ENCODE measurements at regions not wholly inside any gene's neighbourhood (a gene's known extent, or its start where the extent isn't known, plus 50 kb on each side); places are given as distances from the start of the nearest gene placed in this dataset.

GRCh38 chr11:35868491-35868890 is 75.4 kb upstream of the LDLRAD3 start:
- DNase-seq (ENCODE audit: low spot score in 2 of 2): no peak
- no peak for TF ChIP-seq POLR2AphosphoS5 (IDR thresholded peaks at IDR 0.05)
- TF ChIP-seq, protein P1, sequence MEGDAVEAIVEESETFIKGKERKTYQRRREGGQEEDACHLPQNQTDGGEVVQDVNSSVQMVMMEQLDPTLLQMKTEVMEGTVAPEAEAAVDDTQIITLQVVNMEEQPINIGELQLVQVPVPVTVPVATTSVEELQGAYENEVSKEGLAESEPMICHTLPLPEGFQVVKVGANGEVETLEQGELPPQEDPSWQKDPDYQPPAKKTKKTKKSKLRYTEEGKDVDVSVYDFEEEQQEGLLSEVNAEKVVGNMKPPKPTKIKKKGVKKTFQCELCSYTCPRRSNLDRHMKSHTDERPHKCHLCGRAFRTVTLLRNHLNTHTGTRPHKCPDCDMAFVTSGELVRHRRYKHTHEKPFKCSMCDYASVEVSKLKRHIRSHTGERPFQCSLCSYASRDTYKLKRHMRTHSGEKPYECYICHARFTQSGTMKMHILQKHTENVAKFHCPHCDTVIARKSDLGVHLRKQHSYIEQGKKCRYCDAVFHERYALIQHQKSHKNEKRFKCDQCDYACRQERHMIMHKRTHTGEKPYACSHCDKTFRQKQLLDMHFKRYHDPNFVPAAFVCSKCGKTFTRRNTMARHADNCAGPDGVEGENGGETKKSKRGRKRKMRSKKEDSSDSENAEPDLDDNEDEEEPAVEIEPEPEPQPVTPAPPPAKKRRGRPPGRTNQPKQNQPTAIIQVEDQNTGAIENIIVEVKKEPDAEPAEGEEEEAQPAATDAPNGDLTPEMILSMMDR (IDR thresholded peaks at IDR 0.05): no peak
- no peak for TF ChIP-seq EP300 (IDR thresholded peaks at IDR 0.05)
- TF ChIP-seq POLR2A (IDR thresholded peaks at IDR 0.05): no peak
- WGBS: 96% methylated on average over 2 of the region's 2 CpGs
- Histone ChIP-seq H3K9me3 (peaks cover 13% of the 10 kb centered on the region), H3K27ac (no peak overlapping the region), H3K27me3 (no peaks in the 10 kb centered on the region), H3K36me3 (no peaks in the 10 kb centered on the region), H3K4me3 (no peak overlapping the region), H3K4me1 (no peaks in the 10 kb centered on the region)

DNA sequence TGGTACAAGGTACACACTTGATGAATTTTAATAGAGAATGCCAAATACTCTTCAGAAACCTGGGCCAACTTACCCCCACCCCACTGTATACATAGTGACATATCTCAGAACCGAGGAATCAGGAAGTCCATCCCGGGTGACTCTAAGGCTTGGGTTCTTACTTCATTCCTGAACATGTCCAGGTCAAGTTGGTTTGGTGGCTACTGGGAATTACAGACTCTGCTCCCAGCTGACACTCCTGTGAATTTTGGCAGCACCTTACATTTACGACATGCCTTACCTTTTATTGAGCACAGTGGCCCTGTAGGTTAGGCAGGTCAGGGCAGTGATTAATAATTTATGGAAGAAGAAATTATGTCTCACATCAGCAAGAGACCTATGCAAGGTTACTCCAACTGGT is 70.1 kb upstream of the LDLRAD3 start:
- Histone ChIP-seq H3K9me3 (peaks cover 6% of the 10 kb centered on the region), H3K4me3 (no peak overlapping the region), H3K27me3 (no peaks in the 10 kb centered on the region), H3K27ac (no peak overlapping the region), H3K36me3 (no peaks in the 10 kb centered on the region), H3K4me1 (peaks cover 7% of the 10 kb centered on the region)
- DNase-seq (ENCODE audit: low spot score in 2 of 2): no peak
- 55% methylated on average over 3 of the region's 3 CpGs for WGBS
- TF ChIP-seq EP300 (IDR thresholded peaks at IDR 0.05): no peak
- no peak for TF ChIP-seq POLR2AphosphoS5 (IDR thresholded peaks at IDR 0.05)
- no peak for TF ChIP-seq POLR2A (IDR thresholded peaks at IDR 0.05)
- TF ChIP-seq, protein P1 (IDR thresholded peaks at IDR 0.05): no peak

DNA sequence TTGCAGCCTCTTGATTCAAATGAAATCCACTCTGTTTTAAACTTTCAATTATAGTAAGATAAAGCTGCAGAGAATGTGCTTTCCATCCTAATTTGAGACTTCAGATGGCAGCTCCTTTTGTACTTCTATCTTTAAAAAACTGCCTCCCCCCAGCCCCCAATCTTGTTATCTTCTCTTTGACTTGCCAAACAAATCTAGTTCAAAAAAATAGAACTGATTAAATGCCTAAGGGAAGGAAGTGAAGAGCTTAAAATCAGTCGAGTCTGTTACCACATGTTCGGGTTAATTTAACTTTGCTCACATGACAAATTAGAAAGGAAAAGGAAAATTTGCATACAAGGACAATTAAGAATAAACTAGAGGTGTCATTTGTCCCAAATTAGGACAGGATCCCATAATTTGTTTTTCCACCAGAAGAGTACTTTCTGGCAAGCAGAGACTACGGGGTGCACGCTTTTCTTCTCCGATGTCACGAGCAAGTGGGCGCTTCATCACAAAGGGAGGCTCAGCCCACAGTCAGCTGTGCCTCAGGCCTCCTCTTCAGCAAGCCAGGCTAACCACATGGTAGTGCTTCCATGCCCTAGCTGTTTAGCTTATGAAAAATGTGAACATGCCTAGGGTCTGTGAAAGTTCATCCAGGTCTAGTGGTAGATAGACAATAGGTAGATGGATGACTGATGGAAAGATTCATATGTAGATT is 69.0 kb upstream of the LDLRAD3 start:
- Histone ChIP-seq H3K4me1 (peaks cover 7% of the 10 kb centered on the region), H3K36me3 (no peaks in the 10 kb centered on the region), H3K9me3 (no peaks in the 10 kb centered on the region), H3K4me3 (no peak overlapping the region), H3K27me3 (no peaks in the 10 kb centered on the region), H3K27ac (no peak overlapping the region)
- 64% methylated on average over 7 of the region's 7 CpGs for WGBS
- no peak for DNase-seq (ENCODE audit: low spot score in 2 of 2)
- TF ChIP-seq POLR2AphosphoS5 (IDR thresholded peaks at IDR 0.05): no peak
- TF ChIP-seq, protein P1 (IDR thresholded peaks at IDR 0.05): no peak
- no peak for TF ChIP-seq EP300 (IDR thresholded peaks at IDR 0.05)
- TF ChIP-seq POLR2A (IDR thresholded peaks at IDR 0.05): no peak

GRCh38 chr11:35875466-35875865 is 68.4 kb upstream of the LDLRAD3 start:
- TF ChIP-seq, protein P1 (IDR thresholded peaks at IDR 0.05): no peak
- TF ChIP-seq POLR2A (IDR thresholded peaks at IDR 0.05) (no peak), POLR2AphosphoS5 (IDR thresholded peaks at IDR 0.05) (no peak), EP300 (IDR thresholded peaks at IDR 0.05) (no peak)
- no peak for DNase-seq (ENCODE audit: low spot score in 2 of 2)
- H3K36me3 ChIP-seq: no peaks in the 10 kb centered on the region
- H3K27me3 ChIP-seq: no peaks in the 10 kb centered on the region
- H3K27ac ChIP-seq: no peak overlapping the region
- no peak overlapping the region for H3K4me3 ChIP-seq
- H3K4me1 ChIP-seq: peaks cover 7% of the 10 kb centered on the region
- 97% methylated on average over 3 of the region's 3 CpGs for WGBS
- H3K9me3 ChIP-seq: no peaks in the 10 kb centered on the region

DNA sequence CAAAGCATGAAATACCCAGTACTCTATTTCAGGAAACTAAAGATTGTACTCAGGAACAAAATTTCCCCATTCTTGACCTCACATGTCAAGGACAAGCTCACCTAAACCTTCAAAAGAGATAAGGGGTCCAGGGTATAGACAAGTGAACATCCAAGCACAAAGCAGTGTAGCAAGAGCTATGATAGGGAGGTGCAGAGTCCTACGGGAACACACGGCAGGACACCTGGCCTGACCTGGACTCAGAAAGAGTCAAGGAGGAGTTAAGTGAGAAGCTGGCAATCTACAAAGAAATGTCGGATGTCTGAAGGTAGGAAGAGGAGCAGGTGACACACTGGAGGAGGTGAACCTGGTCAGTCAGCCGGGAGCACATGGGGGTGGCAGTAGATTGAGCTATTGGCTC is 67.1 kb upstream of the LDLRAD3 start:
- H3K27ac ChIP-seq: no peak overlapping the region
- H3K27me3 ChIP-seq: no peaks in the 10 kb centered on the region
- no peaks in the 10 kb centered on the region for H3K9me3 ChIP-seq
- WGBS: 85% methylated on average over 4 of the region's 4 CpGs
- H3K4me3 ChIP-seq: no peak overlapping the region
- TF ChIP-seq EP300 (IDR thresholded peaks at IDR 0.05): no peak
- TF ChIP-seq, protein P1 (IDR thresholded peaks at IDR 0.05): no peak
- TF ChIP-seq POLR2A (IDR thresholded peaks at IDR 0.05): no peak
- no peak for TF ChIP-seq POLR2AphosphoS5 (IDR thresholded peaks at IDR 0.05)
- DNase-seq (ENCODE audit: low spot score in 2 of 2): no peak
- peaks cover 7% of the 10 kb centered on the region for H3K4me1 ChIP-seq
- no peaks in the 10 kb centered on the region for H3K36me3 ChIP-seq

Measured in suprapubic skin (tissue), 4 donors.